ENCODE measurements at regions not wholly inside any gene's neighbourhood (a gene's known extent, or its start where the extent isn't known, plus 50 kb on each side); places are given as distances from the start of the nearest gene placed in this dataset.

DNA sequence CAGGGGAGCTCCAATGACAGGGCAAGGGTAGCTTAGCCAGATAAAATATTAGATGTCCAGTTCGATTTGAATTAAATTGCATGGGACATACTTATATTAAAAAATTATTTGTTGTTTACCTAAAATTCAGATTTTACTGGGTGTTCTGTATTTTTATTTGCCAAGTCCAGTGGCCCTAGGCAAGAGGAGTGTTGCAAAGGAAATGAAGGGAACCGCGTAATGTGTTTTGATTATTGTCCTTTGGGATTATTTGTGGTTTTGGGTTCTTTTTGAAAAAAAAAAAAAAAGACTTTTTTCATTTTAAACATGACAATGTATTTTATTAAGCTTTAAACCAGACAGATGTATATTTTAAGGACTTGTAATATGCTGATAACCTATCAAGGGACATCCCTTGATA lies 179.3 kb downstream of the C9orf152 start:
- no peak for TF ChIP-seq POLR2A (IDR thresholded peaks at IDR 0.05; ENCODE audit: low read depth, low read length)
- TF ChIP-seq, protein P1, sequence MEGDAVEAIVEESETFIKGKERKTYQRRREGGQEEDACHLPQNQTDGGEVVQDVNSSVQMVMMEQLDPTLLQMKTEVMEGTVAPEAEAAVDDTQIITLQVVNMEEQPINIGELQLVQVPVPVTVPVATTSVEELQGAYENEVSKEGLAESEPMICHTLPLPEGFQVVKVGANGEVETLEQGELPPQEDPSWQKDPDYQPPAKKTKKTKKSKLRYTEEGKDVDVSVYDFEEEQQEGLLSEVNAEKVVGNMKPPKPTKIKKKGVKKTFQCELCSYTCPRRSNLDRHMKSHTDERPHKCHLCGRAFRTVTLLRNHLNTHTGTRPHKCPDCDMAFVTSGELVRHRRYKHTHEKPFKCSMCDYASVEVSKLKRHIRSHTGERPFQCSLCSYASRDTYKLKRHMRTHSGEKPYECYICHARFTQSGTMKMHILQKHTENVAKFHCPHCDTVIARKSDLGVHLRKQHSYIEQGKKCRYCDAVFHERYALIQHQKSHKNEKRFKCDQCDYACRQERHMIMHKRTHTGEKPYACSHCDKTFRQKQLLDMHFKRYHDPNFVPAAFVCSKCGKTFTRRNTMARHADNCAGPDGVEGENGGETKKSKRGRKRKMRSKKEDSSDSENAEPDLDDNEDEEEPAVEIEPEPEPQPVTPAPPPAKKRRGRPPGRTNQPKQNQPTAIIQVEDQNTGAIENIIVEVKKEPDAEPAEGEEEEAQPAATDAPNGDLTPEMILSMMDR (IDR thresholded peaks at IDR 0.05; ENCODE audit: extremely low read depth in 1 of 2, insufficient read depth in 1 of 2, low read depth in 1 of 2, low read length in 2 of 2): no peak
- no peak for TF ChIP-seq JUN (IDR thresholded peaks at IDR 0.05; ENCODE audit: borderline replicate concordance, insufficient read depth, insufficient read length, low read depth)
- TF ChIP-seq, protein P2, sequence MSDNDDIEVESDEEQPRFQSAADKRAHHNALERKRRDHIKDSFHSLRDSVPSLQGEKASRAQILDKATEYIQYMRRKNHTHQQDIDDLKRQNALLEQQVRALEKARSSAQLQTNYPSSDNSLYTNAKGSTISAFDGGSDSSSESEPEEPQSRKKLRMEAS (IDR thresholded peaks at IDR 0.05; ENCODE audit: insufficient read depth, insufficient read length): no peak
- TF ChIP-seq POLR2AphosphoS5 (IDR thresholded peaks at IDR 0.05; ENCODE audit: insufficient read depth, low read depth, low read length): no peak
- no peak for TF ChIP-seq MYC (IDR thresholded peaks at IDR 0.05; ENCODE audit: low read depth, low read length)
- TF ChIP-seq EZH2 (IDR thresholded peaks at IDR 0.05; ENCODE audit: borderline replicate concordance, low read depth, low read length, severe bottlenecking): no peak
- no peak for TF ChIP-seq FOS (IDR thresholded peaks at IDR 0.05; ENCODE audit: borderline replicate concordance, insufficient read depth, low read length)

Data from endothelial cell of umbilical vein (primary cell).